ENCODE measurements at regions not wholly inside any gene's neighbourhood (a gene's known extent, or its start where the extent isn't known, plus 50 kb on each side); places are given as distances from the start of the nearest gene placed in this dataset.

- Histone ChIP-seq H3K27ac (ENCODE audit: low read length) (no peak overlapping the region), H3K4me1 (ENCODE audit: control insufficient read depth in 1 of 2, insufficient read depth in 2 of 2, low read length in 2 of 2) (no peaks in the 10 kb centered on the region), H3K36me3 (ENCODE audit: control insufficient read depth in 1 of 2, insufficient read depth in 2 of 2, low read length in 2 of 2) (no peaks in the 10 kb centered on the region), H3K27me3 (ENCODE audit: low read depth, low read length) (no peaks in the 10 kb centered on the region), H3K4me3 (ENCODE audit: low read depth in 1 of 2, low read length in 2 of 2) (peak overlapping the region in 1 of 2 donors; percentile 36), H3K9me3 (ENCODE audit: control insufficient read depth in 1 of 2, low read length in 2 of 2) (no peaks in the 10 kb centered on the region)
Measured at GRCh38 chr3:11953778-11954177, 50.4 kb upstream of the SYN2 start.

DNA sequence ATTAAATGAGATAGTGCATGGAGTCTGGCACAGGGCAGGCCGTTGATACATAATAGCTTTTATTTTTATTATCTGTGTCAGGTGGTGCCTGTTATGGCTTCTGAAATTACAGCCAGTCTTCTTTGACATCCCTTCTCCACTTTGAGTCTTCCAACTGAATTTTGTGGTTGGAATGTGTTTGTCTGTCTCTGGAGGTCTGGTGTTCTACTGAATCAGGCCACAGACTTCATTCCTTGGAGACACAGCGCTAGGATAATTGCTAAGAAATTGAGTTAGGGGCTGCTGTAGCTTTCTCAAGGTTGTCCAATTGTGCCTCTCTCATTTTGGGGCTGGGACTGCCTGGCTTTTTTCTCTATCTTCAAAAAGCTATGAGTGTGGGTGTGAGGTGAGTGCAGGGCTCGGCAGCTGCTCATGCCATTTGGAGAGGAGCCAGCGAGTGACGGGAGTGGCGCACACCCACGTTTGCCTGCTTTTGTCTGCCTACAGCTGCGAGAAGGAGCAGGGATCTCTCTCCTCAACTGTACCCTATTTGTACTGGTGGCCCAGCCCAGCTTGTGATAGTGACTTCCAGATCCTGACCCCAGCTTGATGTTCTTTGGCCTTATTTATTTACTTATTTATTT is 49.8 kb upstream of the SYN2 start:
- Histone ChIP-seq H3K27me3 (ENCODE audit: low read depth, low read length) (no peaks in the 10 kb centered on the region), H3K36me3 (ENCODE audit: control insufficient read depth in 1 of 2, insufficient read depth in 2 of 2, low read length in 2 of 2) (no peaks in the 10 kb centered on the region), H3K4me1 (ENCODE audit: control insufficient read depth in 1 of 2, insufficient read depth in 2 of 2, low read length in 2 of 2) (no peaks in the 10 kb centered on the region), H3K27ac (ENCODE audit: low read length) (no peak overlapping the region), H3K9me3 (ENCODE audit: control insufficient read depth in 1 of 2, low read length in 2 of 2) (peaks cover 0 to 2% of the 10 kb centered on the region in 2 donors), H3K4me3 (ENCODE audit: low read depth in 1 of 2, low read length in 2 of 2) (peak overlapping the region in 1 of 2 donors; percentile 36)
